Lower lobe of right lung (tissue), 2 donors: ENCODE measurements at regions not wholly inside any gene's neighbourhood (a gene's known extent, or its start where the extent isn't known, plus 50 kb on each side); places are given as distances from the start of the nearest gene placed in this dataset.

ENCODE experiments used
- ATAC-seq, 2 donors: fragments of 200-7000 bp; cut with Tn5 transposase; one replicate each; pipeline ENCODE4 v1.9.1; 2020 to 2022; ENCODE audit warnings: mild to moderate bottlenecking in 2 of 2, moderate library complexity in 2 of 2
- DNase-seq: peaks from one replicate; pipeline ENCODE4 v3.0.0-alpha.2; 2020
- H3K27ac ChIP-seq: fragments of 200-600 bp; one replicate; pipeline ENCODE4 v1.8.0; 2022
- H3K27me3 ChIP-seq: fragments of 200-600 bp; one replicate; pipeline ENCODE4 v1.8.0; 2022; ENCODE audit warnings: low read depth
- H3K36me3 ChIP-seq: fragments of 200-600 bp; one replicate; pipeline ENCODE4 v1.8.0; 2022; ENCODE audit warnings: mild to moderate bottlenecking
- H3K4me1 ChIP-seq: fragments of 200-600 bp; one replicate; pipeline ENCODE4 v1.8.0; 2022
- H3K4me3 ChIP-seq: fragments of 200-600 bp; one replicate; pipeline ENCODE4 v1.8.0; 2022; ENCODE audit warnings: mild to moderate bottlenecking
- H3K9me3 ChIP-seq: fragments of 200-600 bp; one replicate; pipeline ENCODE4 v1.8.0; 2022
- intact Hi-C: fragments of 100-400 bp; cut with DNase I; formaldehyde crosslinking; loops from one replicate; pipeline ENCODE4 v1.11.0; 2022
- TF ChIP-seq, protein P1 (sequence below): fragments of 200-600 bp; IDR thresholded peaks from one replicate; pipeline ENCODE4 v1.8.0; 2022; ENCODE audit warnings: antibody characterized with exemption, mild to moderate bottlenecking
- donor health status: DM: no; HTN: yes; CAD: no; lungs with severe emphysema.

GRCh38 chr12:66055837-66056319 lies 74.7 kb downstream of the LLPH start:
- Histone ChIP-seq H3K4me3 (no peak overlapping the region), H3K9me3 (no peaks in the 10 kb centered on the region), H3K36me3 (no peaks in the 10 kb centered on the region), H3K27ac (no peak overlapping the region), H3K27me3 (peaks cover 5% of the 10 kb centered on the region), H3K4me1 (no peaks in the 10 kb centered on the region)
- ATAC-seq (no peak), DNase-seq (no peak)
- TF ChIP-seq, protein P1, sequence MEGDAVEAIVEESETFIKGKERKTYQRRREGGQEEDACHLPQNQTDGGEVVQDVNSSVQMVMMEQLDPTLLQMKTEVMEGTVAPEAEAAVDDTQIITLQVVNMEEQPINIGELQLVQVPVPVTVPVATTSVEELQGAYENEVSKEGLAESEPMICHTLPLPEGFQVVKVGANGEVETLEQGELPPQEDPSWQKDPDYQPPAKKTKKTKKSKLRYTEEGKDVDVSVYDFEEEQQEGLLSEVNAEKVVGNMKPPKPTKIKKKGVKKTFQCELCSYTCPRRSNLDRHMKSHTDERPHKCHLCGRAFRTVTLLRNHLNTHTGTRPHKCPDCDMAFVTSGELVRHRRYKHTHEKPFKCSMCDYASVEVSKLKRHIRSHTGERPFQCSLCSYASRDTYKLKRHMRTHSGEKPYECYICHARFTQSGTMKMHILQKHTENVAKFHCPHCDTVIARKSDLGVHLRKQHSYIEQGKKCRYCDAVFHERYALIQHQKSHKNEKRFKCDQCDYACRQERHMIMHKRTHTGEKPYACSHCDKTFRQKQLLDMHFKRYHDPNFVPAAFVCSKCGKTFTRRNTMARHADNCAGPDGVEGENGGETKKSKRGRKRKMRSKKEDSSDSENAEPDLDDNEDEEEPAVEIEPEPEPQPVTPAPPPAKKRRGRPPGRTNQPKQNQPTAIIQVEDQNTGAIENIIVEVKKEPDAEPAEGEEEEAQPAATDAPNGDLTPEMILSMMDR, result no peak
- intact Hi-C loops, result no loop called here

- intact Hi-C loops, result no loop called here
- TF ChIP-seq, protein P1, result no peak
- ATAC-seq (no peak), DNase-seq (no peak)
- Histone ChIP-seq H3K27me3 (peaks cover 5% of the 10 kb centered on the region), H3K9me3 (no peaks in the 10 kb centered on the region), H3K4me1 (no peaks in the 10 kb centered on the region), H3K27ac (no peak overlapping the region), H3K4me3 (no peak overlapping the region), H3K36me3 (no peaks in the 10 kb centered on the region)
Observed at GRCh38 chr12:66052988-66053615, 77.4 kb downstream of the LLPH start.

DNA sequence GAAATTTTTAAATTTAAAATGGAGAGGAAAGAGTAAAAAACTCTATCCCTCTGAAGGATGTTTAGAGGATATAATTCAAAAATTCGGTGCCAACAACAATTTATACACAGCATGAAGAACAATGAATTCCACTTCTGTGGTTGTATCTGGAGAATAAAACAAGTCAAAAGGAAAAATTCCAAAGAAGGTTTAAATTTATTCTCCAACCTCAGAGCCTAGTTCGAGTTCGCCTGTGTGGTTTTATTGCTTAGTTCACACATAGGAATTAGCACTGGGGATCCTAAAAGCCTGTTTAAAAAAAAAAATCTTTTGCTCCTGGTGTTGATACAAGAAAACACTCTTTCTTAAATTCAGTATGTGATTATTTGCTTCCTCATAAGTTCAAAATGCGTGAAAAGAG lies 79.2 kb downstream of the LLPH start:
- DNase-seq (no peak), ATAC-seq (no peak)
- Histone ChIP-seq H3K27me3 (peaks cover 5% of the 10 kb centered on the region), H3K4me3 (no peak overlapping the region), H3K4me1 (no peaks in the 10 kb centered on the region), H3K27ac (no peak overlapping the region), H3K9me3 (no peaks in the 10 kb centered on the region), H3K36me3 (no peaks in the 10 kb centered on the region)
- intact Hi-C loops, result no loop called here
- TF ChIP-seq, protein P1, result no peak

GRCh38 chr12:66050610-66051009 lies 79.9 kb downstream of the LLPH start:
- Histone ChIP-seq H3K36me3 (no peaks in the 10 kb centered on the region), H3K4me3 (no peak overlapping the region), H3K4me1 (no peaks in the 10 kb centered on the region), H3K27ac (no peak overlapping the region), H3K9me3 (no peaks in the 10 kb centered on the region), H3K27me3 (peaks cover 5% of the 10 kb centered on the region)
- no peak for ATAC-seq
- intact Hi-C loops, result no loop called here
- no peak for DNase-seq
- TF ChIP-seq, protein P1, result no peak

- ATAC-seq (no peak), DNase-seq (no peak)
- Histone ChIP-seq H3K27me3 (peaks cover 5% of the 10 kb centered on the region), H3K4me3 (no peak overlapping the region), H3K27ac (no peak overlapping the region), H3K4me1 (no peaks in the 10 kb centered on the region), H3K36me3 (no peaks in the 10 kb centered on the region), H3K9me3 (no peaks in the 10 kb centered on the region)
- intact Hi-C loops, result no loop called here
- TF ChIP-seq, protein P1, result no peak
Observed at GRCh38 chr12:66050283-66050576, 80.3 kb downstream of the LLPH start.
